ENCODE measurements at regions not wholly inside any gene's neighbourhood (a gene's known extent, or its start where the extent isn't known, plus 50 kb on each side); places are given as distances from the start of the nearest gene placed in this dataset.

DNA sequence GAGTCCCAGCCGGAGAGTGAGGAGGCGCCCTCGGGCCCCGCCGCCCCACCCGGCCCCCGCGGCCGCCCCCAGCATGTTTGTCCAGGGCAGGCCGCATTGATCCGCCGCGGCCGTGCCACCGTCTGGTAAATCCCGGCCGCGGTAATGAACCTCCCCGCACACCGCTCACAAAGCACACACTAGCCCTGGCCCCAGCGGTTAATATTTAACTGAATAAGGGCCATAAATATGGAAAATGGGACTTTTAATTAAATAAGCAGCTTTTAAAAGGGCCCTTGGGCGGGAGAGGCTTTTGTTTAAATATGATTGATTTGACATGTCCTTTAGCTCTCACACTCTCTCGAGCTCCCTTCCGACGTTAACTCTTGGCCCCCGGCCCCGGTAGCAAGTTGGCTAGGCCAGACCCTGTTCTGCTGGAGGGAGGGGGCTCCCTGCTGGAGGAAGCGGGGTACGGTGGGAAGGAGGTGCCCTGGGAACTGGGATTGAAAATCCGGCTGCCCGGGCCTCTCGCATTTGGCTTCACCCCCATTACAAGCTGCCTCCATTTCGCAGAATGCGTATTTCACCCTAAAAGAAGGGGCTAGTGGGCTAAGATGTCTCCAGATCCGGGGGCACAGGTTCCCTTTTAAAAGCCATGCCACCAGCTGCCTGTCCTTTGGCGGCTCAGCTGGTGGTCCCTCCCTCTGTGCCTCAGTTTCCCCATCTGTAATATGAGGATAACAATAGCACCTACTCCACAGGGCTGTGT lies 199.8 kb downstream of the RBM19 start:
- no peak for DNase-seq

DNA sequence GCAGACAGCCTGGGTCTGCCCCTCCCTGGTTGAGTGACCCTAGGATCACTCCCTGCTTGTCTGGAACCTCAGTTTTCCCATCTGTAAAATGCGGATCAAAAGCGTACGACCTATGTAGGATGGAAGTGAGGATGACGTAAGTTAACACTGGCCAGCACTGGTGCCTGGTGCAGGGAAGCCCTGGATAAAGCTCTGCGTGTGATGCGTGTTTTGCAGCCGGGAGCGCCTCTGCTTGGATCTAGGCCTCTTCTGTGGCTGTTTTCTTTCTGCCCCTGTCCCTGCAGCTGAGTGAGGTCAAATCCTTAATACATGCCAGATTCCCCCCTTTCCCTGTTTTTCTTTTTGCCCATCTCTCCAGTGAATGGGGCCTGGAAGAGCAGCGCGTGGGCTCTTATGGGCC lies 201.5 kb downstream of the RBM19 start:
- no peak for DNase-seq

DNA sequence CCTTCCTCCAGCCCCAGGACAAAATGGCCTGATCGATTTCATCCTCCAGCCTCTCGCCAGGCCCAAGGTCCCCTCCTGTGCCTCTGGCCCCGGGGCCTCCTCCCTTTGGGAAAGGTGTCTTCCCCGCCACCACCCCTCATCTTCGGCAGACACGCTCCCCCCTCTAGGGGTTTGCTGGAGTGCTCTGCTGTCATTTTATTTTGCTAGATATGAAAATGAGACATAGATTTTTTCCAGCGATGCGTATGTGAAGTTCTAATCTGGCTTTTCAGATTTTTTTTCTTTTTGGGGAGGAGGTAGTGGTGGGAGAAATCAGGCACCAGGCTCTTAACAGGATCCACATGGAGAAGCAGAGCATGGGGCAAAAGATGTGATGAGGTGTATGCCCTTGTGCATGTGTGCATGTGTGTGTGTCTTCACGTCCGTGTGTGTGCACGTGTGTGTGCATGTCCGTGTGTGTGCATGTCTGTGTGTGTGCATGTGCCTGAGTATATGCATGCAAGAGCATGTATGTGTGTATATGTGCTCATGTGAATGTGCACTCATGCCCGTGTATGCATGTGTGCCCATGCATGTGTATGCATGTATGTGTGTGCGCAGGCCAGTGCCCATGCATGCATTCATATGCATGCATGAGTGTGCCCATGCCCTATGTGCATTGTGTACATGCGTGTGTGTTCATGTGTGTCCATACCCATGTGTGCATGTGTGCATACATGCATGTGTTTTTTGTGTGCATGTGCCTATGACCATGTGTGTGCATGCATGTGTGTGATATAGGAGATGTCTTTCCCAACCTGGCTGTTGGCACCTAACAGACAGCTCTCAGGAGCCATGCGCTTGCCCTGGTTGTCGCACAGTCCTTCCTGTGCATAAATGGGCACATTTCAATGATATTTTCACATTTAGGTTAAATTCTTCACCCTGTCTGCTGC lies 203.0 kb downstream of the RBM19 start:
- DNase-seq: no peak

DNA sequence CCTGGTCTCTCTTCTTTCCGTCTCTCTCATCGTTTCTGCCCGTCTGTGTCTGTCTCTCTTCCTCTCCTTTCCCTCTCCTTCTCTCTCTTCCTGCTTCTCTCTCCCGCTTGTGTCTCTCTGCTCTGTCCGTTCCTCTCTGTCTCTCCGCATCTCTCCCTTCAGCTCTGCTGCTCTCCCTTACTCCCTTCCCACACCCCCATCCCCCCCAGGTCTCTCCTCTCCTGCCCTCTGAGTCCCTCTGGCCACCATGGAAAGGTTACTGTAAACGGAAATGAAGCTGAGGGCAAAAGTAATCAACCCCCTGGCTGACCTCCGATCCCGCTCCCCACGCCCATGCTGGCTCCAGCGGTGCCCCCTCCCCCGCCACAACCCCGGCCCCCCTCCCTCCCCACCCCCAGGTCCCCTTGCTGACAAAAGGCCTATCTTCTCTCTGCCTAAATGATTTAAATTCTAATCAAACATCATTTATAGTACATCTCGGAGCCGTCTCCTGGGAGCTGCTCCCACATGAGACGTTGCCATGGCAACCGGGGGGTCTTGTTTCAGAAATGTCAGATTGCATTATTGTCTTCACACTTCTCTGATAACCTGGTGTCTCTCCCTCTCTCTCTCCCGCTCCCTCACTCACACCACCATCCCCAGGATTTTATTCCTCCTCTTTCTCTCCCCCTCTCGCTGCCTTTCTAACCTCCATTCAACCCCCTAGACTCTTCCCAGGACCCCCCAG lies 203.8 kb downstream of the RBM19 start:
- DNase-seq: no peak

DNA sequence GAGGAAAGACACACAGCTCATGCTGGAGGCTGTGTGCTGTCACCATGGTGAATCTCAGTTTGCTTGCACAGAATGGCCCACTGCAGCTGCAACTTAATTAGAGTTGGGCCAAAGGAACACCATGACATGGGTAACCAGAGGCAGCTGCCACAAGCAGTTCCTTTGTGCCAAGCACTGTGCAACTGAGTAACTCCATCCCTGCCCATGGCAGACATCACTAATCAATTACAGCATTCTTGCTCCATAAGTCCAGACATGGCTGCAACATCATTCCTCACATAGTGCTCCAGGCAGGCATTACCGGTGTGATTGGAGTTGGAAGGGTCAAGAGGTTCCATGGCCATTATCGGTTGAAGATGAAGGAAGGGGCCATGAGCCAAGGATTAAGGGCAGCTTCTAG lies 207.0 kb downstream of the RBM19 start:
- DNase-seq: no peak

DNA sequence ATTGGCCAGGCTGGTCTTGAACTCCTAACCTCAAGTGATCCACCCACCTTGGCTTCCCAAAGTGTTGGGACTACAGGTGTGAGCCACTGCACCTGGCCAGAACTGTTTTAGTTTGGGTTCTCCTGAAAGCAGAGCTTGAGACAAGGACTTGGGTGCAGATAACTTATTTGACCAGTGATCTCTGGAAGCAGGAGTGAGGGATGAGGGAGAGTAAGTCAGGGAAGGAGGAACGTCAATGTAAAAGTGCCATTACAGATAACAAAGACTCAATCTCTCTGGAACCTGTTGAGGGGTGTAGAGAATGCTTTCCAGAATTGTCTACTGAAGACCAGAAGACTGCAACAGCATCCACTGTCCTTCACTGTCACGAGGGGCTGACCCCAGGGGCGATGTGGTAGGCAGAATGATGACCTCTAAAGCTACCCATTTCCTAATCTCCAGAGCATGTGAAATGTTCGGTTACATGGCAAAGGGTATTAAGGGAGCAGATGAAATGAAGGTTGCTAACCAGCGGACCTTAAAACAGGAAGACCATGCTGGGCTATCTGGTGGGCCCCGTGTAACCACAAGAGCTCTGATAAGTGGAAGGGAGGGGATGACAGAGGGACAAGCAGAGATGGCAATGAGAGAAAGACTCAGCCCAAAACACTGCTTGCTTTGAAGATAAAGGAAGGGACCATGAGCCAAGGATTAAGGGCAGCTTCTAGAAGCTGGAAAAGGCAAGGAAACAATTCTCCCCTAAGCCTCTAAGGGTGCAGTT lies 207.8 kb downstream of the RBM19 start:
- DNase-seq: no peak

DNA sequence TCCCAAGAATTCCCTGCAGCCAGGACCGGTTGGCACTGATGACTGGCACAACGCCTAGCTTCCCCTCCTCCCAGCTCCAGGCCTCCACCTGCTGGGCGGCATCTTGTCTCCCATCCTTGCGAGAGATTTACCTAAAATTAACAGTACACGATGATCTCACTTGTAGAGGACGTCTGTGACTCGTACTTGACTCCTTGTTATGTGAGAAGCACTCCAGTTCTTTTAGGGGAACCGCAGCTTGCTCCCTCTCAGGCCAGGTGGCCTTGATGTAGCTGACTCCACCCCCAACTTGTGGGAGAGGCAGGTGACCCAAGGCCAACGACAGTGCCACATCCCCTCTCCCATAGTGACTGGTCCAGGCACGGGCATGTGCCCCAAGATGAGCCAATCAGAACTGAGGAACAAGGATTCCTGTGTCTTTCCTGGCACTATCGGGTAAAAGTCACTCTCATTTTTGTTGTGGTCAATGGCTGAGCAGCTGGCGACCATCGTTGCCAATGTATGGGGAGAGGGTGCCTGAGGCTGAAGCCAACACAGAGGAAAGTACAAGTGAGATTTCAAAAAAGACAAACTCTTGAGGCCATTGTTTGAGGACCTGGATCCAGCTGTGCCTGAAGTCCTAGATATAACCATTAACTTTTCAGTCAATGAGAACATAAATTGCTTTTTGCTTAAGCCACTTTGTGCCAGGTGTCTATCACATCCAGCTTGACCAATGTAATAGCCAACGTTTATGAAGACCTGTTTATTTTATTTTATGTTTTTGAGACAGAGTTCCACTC lies 208.7 kb downstream of the RBM19 start:
- DNase-seq: no peak

DNA sequence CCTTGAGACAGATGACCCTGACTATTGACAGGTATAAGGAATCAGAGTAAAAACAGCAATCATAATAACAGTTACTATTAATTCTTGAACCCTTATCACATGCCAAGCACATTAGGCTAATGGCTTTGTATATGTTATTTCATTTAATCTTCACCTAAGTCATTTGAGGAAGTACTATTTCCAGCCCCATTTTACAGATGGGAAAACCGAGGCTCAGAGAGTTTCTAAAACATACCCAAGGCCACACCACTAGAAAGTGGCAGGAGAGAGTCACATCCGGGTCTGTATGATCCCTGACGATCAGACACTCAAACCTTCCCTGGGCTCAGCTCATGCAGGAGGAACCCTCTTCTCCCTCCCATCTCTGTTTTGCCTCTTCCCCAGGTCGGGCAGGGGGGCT lies 209.5 kb downstream of the RBM19 start:
- no peak for DNase-seq

DNA sequence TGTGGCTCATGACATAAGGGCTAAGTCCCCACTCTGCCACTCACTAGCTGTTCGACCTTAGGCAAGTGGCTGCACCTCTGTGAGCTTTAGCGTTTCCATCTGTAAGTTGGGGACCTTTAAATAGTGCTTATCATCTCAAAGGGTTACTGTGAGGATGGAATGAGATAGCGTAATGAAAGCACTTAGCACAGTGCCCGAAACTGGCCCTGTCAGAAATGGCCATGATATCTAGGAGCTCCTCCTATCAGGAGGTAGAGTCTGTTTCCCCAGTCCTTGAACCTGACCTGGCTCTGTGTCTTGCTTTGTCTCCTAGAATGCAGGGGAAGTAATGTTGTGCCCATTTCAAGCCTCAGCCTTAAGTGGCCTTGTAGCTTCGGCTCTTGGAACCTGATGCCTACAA lies 211.0 kb downstream of the RBM19 start:
- no peak for DNase-seq

DNA sequence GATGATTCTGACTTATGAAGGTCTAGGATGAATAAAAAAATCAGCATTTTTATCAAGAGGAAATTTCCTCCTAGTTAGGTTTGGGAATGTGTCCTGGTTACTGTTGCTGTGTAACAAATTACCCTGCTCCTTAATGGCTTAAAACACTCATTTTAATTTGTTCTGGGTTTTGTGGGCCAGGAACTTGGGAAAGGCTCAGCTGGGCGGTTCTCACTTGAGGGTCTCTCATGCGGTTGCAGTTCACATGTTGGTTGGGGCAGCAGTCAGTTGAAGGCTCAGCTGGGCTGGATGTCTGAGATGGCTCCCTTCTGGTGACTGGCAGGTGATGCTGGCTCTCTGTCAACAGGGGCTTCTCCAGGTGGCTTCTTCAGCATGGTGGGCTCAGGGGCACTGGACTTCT lies 214.6 kb downstream of the RBM19 start:
- no peak for DNase-seq

DNA sequence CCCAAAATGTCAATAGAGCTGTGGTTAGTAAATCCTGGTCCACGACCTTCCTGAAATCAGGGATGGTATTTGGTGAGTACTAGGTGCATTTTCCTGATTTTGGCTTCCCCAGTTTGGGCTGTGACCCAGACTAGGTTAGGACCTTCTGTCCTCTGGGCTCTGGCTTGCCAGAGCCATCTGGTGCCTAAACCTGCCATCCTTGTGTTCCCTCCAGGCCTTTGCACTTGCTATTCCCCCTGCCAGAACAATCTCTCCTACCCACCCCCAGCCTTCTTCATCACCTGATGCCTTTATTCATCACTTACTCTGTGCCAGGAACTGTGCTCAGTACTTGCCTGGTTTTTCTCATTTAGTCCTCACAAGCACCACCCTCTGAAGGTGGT lies 216.7 kb downstream of the RBM19 start:
- no peak for DNase-seq

DNA sequence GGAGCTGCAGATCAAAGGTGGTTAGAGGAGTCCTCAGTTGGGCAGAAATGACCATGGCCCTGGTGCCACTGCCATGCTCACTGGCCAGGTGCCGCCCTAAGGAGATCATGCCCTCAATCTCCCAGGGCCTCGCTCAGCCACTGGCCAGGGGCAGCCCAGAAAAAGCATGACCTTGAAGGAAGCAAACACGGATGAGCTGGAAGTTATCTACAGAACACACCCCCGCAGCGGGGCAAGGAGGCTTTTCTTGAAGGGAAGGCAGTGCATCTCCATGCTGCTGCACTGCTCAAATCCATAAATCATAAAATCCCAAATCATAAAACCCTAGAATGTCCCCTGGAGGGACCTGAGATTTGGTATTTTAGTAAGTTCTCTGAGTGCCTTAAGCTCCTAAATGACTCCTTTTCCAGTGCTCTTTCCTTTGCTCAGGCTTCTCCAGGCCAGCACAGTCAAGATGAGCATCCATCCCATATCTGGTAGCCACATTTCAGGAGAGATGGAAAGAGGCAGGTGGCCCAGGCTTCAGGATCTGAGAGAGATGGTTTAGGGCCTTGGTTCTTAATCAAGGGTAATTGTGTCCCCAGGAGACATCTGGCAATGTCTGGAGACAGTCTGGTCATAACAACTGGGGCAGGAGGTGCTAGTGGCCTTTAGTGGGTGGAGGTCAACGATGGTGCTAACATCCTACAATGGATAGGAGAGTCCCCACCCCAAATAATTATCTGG lies 217.3 kb downstream of the RBM19 start:
- no peak for DNase-seq

DNA sequence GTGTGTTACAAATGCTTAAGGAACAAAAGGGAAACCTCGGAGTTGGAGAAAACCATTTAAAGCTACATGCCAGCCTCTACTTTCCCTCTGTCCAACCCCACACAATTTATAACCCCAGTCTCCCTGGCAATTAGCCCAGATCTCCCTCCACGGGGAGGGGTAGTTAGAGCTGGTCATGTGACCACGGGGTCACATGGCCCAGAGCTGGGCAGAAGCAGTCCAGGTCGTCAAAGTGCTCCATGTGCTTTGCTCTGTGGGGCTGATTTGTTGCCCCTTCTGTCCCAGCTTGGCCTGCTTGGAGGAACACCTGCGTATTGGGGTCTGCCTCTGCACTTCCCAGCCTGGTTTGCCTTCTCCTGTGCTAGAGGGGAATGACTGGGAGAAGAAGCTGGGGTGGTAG lies 219.1 kb downstream of the RBM19 start:
- no peak for DNase-seq

DNA sequence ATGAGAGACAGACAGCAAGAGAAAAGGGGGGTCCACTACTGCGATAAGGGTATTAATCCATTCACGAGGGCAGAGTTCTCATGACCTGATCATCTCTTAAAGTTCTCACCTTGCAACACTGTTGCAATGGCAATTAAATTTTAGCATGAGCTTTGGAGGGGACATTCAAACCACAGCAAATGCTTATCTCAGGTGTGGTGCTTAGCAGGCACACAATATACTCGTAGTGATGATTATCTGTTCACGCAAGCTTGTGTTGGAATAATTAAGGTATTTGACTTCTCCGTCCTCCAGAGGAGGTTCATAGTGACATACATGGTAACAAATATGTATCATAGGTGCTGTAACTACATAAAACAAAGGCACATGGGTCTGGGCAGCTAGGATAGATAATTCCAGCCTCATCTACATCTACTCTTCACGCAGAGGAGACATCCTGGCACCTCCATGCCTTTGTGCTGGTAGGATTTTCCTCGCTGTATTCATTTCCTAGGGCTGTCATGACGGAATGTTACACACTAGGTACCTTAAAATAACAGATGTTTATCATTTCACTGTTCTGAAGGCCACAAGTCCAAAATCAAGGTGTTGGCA lies 221.2 kb downstream of the RBM19 start:
- no peak for DNase-seq

DNA sequence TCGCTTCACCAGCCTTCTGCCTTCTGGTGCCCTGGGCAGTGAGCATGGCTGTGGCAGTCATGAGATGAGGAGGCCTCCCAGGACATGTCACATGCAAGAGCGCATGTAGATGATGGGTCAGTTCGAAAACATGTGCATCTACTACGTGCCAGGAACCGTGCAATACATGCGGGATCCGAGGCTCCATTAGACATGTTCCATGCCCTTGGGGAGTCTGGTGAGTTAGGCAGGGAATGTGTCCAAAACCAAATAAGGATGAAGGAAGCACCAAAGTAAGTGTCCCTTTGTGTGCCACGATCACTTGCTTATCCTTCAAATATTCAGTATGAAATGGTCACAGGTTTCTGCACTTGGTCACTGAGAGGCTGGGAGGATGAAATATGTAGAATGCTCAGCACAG lies 223.3 kb downstream of the RBM19 start:
- DNase-seq: no peak

DNA sequence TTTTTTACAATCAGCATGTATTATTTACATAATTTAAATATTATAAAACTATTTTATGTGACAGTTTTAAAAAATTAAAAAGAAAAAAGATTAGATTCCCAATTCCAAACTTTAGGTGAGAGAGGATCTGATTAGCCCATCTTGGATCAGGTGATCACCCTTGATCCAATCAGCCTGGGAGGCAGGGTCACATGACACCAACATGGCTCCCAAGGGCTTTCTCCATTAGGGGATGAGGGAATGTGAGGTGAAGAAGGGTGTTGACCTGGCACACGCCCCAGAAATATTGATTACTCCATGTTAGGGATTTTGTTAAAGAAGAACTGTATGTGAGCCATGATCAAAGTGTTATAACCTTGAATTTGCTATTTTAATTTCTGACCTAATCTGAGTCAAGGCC lies 225.4 kb downstream of the RBM19 start:
- DNase-seq: no peak

DNA sequence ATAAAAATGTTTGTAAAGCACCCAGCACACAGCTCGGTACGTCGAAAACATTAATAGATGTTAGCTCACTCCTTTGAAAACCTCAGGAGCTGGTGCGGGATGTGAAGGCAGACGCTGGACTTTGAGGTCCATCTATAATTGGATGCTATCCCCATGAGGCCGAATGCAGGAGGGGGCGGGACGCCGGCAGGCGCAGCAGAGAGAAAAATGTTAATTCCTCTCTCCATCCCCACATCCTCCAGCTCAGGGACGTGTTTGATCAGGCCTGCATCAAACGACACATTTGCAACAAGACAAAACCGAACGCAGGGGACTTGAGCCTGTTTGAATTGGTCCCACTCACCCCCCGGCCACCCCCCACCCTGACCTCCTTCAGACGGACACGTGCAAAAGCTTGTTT lies 231.0 kb downstream of the RBM19 start:
- DNase-seq: no peak

DNA sequence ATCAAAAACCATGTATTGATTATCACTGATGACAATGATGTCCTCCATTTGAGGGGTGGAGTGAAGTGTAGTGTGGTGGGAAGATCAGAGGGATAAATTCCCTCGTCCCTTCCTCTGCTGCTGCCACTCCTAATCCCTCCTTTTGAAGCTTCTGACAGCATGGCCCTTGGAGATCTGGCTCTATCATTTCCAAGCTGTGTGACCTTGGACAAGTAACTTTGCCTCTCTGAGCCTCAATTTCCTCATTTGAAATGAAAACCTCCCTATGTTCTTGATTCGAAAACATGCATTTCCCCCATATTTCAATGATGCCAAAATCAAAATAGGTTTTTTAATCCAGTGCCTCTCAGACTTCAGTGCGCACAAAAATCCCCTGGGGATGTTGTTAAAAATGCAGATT lies 231.6 kb downstream of the RBM19 start:
- DNase-seq: no peak

DNA sequence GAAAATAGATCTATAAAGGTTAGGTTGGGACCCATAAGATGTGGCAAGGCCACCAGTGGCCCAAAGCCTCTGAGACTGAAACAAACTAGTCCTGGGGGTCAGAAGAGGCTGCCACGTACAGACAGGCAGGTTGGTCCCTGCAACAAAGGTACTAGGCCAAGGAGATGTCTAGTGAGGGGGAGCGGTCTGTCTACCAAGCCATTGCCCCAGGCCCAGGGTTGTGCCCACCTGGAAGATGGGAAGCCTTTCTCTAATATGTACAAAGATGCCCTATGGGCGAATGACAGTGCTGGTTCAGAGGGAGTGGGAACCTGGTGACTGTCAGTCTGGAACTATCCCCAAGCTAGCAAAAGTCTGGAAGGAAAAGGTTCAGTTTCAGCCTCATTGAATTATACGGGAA lies 233.2 kb downstream of the RBM19 start:
- no peak for DNase-seq

DNA sequence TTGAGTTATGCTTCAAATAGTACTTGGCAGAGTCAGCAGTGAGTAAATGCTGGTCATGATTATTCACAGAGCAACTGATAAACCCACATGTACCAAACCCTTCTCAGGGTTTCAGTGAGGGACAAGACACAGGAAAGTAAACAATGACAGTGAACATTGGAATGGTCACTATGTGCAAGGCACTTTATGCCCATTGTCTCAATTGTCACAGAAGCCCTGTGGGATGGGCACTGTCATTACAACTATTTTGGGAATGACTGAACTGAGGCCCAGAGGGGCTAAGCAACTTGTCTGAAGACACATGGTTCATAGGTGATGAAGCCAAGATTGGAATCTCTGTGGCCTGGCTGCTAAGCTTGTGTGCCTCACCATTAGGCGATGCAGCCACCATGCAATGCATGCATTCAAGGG lies 238.5 kb downstream of the RBM19 start:
- DNase-seq: no peak

DNA sequence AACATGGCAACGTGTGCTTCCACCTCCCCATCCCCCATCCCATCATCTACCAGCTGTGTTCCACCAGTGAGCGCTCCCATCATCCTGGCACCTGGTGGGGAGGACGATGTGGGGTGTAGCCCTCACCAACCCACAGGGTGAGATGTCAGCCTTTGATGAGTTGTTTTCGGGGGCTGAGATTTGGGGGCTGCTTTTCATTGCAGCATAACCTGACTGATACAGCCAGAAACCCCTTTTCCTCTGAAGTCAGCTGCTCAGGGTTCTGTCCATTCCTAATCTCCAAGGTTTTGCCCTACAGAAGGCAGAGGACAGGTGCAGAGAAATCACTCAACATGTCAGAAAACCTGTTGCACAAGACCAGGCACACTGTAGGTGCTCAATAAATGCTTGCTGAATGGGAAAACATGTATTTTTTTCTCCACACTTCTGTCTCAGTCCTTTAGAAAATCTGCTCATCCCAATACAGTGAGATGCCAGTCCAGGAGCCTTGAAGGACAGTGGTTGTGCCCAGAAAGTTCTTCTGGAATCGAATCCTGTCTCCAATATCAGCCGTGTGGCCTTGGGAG lies 239.8 kb downstream of the RBM19 start:
- no peak for DNase-seq

All from activated T-cell treated with anti-CD3 and anti-CD28 coated beads, Interleukin-2, amount 50 U/mL, for 48 hours (primary cell).